HL-60 (cell line): ENCODE measurements at regions not wholly inside any gene's neighbourhood (a gene's known extent, or its start where the extent isn't known, plus 50 kb on each side); places are given as distances from the start of the nearest gene placed in this dataset.

ENCODE experiments used
- DNase-seq, 2 experiments: peaks; one replicate each; pipeline ENCODE4 v3.0.0-alpha.2; 2010 to 2020; ENCODE audit warnings: low read depth in 1 of 2, low spot score in 1 of 2
- H3K27ac ChIP-seq: fragments of 250-450 bp; sonication (Bioruptor Pico); replicated peaks from 2 replicates; pipeline ENCODE4 v1.5.1; 2020; ENCODE audit warnings: mild to moderate bottlenecking, moderate library complexity
- H3K27me3 ChIP-seq: fragments of 250-450 bp; sonication (Bioruptor Pico); 2 replicates; pipeline ENCODE4 v1.5.1; 2021; ENCODE audit warnings: mild to moderate bottlenecking, moderate library complexity; ENCODE audit not compliant: insufficient read depth, poor library complexity, severe bottlenecking
- H3K4me3 ChIP-seq: replicated peaks from 2 replicates; pipeline ENCODE4 v1.5.1; 2011; ENCODE audit warnings: mild to moderate bottlenecking, control low read depth, low read length; ENCODE audit not compliant: insufficient read depth
- GABPA ChIP-seq: IDR thresholded peaks from 2 replicates; pipeline ENCODE4 v1.6.1; 2012; ENCODE audit warnings: low read depth
- POLR2AphosphoS5 ChIP-seq: IDR thresholded peaks from 2 replicates; pipeline ENCODE4 v1.6.1; 2012; ENCODE audit warnings: low read depth
- SPI1 ChIP-seq: IDR thresholded peaks from 2 replicates; pipeline ENCODE4 v1.6.1; 2012; ENCODE audit warnings: low read depth, mild to moderate bottlenecking, borderline replicate concordance
- TF ChIP-seq, protein P1 (sequence below): IDR thresholded peaks from one replicate; pipeline ENCODE4 v1.5.1; 2011; ENCODE audit warnings: low read length, control low read depth, inconsistent platforms; ENCODE audit not compliant: insufficient read depth
- TF ChIP-seq, protein P2 (sequence below): IDR thresholded peaks from 2 replicates; pipeline ENCODE4 v1.6.1; 2012; ENCODE audit warnings: low read depth; ENCODE audit not compliant: insufficient replicate concordance

DNA sequence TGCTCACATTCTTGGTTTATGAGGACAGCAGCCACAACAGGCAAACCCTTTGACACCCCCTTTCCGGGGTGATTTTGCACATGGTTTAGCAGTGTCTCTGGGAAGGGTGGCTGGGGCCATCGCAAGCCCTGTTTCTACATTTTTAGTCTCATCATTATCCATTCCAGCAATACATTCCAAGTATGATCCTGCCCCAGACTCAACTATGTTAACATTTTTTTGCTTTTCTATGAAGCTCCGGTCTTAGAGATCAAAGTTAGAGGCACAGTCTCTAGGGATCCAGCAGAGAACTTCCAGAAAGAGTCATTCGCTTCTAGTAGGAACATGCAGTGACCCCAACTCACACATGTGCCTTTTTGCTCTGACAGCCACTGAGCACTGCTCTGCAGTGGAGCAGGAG is 130.9 kb downstream of the TBX5 start:
- Histone ChIP-seq H3K27ac (no peak overlapping the region), H3K27me3 (no peaks in the 10 kb centered on the region), H3K4me3 (no peak overlapping the region)
- TF ChIP-seq GABPA = no peak
- TF ChIP-seq, protein P1, sequence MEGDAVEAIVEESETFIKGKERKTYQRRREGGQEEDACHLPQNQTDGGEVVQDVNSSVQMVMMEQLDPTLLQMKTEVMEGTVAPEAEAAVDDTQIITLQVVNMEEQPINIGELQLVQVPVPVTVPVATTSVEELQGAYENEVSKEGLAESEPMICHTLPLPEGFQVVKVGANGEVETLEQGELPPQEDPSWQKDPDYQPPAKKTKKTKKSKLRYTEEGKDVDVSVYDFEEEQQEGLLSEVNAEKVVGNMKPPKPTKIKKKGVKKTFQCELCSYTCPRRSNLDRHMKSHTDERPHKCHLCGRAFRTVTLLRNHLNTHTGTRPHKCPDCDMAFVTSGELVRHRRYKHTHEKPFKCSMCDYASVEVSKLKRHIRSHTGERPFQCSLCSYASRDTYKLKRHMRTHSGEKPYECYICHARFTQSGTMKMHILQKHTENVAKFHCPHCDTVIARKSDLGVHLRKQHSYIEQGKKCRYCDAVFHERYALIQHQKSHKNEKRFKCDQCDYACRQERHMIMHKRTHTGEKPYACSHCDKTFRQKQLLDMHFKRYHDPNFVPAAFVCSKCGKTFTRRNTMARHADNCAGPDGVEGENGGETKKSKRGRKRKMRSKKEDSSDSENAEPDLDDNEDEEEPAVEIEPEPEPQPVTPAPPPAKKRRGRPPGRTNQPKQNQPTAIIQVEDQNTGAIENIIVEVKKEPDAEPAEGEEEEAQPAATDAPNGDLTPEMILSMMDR = no peak
- no peak for TF ChIP-seq SPI1
- TF ChIP-seq, protein P2, sequence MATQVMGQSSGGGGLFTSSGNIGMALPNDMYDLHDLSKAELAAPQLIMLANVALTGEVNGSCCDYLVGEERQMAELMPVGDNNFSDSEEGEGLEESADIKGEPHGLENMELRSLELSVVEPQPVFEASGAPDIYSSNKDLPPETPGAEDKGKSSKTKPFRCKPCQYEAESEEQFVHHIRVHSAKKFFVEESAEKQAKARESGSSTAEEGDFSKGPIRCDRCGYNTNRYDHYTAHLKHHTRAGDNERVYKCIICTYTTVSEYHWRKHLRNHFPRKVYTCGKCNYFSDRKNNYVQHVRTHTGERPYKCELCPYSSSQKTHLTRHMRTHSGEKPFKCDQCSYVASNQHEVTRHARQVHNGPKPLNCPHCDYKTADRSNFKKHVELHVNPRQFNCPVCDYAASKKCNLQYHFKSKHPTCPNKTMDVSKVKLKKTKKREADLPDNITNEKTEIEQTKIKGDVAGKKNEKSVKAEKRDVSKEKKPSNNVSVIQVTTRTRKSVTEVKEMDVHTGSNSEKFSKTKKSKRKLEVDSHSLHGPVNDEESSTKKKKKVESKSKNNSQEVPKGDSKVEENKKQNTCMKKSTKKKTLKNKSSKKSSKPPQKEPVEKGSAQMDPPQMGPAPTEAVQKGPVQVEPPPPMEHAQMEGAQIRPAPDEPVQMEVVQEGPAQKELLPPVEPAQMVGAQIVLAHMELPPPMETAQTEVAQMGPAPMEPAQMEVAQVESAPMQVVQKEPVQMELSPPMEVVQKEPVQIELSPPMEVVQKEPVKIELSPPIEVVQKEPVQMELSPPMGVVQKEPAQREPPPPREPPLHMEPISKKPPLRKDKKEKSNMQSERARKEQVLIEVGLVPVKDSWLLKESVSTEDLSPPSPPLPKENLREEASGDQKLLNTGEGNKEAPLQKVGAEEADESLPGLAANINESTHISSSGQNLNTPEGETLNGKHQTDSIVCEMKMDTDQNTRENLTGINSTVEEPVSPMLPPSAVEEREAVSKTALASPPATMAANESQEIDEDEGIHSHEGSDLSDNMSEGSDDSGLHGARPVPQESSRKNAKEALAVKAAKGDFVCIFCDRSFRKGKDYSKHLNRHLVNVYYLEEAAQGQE = no peak
- TF ChIP-seq POLR2AphosphoS5 = no peak
- no peak for DNase-seq

DNA sequence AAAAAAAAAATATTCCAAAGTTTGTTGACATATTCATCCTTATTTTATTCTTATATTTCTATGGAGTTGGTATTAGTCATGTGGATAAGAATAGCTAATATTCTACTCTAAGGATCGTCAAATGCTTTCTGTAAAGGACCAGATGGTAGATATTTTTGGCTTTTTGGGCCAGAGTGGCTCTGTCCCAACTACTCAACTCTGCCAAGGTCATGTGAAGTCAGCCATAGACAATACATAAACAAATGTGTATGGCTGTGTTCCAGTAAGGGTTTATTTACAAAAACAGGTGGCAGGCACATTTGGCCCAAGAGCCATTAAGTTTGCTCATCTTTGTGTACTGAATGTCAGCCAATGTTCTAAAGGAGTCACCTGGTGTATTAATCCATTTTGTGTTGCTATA is 131.8 kb downstream of the TBX5 start:
- TF ChIP-seq GABPA = no peak
- TF ChIP-seq POLR2AphosphoS5 = no peak
- TF ChIP-seq, protein P2 = no peak
- no peak for TF ChIP-seq SPI1
- TF ChIP-seq, protein P1 = no peak
- no peaks in the 10 kb centered on the region for H3K27me3 ChIP-seq
- H3K4me3 ChIP-seq = no peak overlapping the region
- no peak overlapping the region for H3K27ac ChIP-seq
- DNase-seq = no peak

DNA sequence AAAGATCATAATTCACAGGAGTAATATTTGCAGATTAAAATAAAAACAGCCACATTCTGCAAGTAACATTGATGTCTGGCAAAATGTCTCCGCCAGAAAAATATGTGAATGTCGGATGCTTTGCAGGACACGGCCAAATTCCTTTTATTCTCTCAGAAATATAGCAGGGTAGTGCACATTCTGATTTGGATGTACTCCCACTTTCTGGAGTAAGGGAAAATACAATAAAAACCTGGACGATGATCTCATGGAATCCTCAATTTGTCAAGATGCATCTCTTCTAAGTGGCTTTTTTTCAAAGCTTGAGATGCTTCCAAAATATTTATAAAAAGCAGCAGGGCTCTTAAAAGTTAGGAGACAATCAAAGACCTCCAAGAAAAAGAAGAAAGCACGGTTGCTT is 133.3 kb downstream of the TBX5 start:
- Histone ChIP-seq H3K27ac (no peak overlapping the region), H3K4me3 (no peak overlapping the region), H3K27me3 (no peaks in the 10 kb centered on the region)
- DNase-seq = no peak
- TF ChIP-seq SPI1 = no peak
- no peak for TF ChIP-seq POLR2AphosphoS5
- TF ChIP-seq, protein P1 = no peak
- TF ChIP-seq GABPA = no peak
- TF ChIP-seq, protein P2 = no peak
